GM19023 (cell line): ENCODE measurements at regions not wholly inside any gene's neighbourhood (a gene's known extent, or its start where the extent isn't known, plus 50 kb on each side); places are given as distances from the start of the nearest gene placed in this dataset.

Experiments used
- ATAC-seq: cut with Tn5 transposase; IDR thresholded peaks from one replicate; pipeline ENCODE4 v1.9.1; 2021; ENCODE audit warnings: mild to moderate bottlenecking, moderate library complexity; ENCODE audit not compliant: unreplicated experiment

GRCh38 chr13:108006619-108007018, 208.7 kb downstream of the LIG4 start:
- ATAC-seq = no peak

DNA sequence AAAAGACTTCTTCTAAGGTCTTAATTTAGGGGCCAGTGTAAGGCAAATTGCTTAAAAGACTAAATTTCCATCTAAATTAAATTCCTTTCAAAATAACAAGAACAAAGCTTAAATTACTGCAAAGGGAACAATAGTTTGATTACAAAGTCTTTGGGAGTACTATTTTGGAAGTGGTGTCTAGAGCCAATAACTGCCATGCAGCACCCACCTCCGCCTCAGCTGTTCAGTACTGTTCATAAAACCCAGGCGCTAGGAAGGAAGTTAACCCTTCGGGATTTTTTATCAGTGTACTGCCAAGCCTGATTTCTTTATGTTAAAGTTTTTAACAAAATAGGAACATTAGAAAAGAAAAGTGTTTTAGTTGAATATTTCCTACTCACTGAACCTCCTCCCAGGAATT, 210.1 kb downstream of the LIG4 start:
- ATAC-seq = no peak

DNA sequence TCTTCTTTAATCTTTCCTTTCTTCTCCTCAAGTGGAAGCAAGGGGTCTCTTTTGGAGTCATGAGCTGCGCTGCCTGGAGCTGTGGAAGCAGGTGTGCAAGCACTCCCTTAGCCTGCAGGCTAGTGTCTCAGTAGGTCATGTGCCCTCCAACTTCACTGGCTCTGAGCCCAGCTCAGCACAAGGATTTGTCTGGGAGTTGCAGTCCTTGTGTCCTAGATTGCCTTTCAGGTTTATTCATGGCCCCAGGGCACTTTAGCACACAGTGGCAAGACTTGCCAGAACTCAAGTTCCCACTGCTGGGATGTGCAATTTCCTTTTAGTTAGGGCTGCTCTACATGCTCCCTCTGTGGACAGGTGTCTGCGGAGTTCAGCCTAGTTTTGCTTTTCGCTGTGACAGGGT, 211.7 kb downstream of the LIG4 start:
- ATAC-seq = no peak

DNA sequence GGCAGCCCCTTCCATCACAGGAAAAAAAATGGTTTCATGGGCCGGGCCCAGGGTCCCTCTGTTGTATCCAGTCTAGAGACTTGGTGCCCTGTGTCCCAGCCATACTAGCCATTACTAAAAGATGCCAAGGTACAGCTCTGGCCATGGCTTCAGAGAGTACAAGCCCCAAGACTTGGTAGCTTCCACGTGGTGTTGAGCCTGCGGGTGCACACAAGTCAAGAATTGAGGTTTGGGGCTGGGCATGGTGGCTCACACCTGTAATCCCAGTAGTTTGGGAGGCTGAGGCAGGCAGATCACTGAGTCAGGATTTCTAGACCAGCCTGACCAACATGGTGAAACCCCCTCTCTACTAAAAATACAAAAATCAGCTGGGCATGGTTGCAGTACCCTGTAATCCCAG, 214.3 kb downstream of the LIG4 start:
- ATAC-seq = no peak

DNA sequence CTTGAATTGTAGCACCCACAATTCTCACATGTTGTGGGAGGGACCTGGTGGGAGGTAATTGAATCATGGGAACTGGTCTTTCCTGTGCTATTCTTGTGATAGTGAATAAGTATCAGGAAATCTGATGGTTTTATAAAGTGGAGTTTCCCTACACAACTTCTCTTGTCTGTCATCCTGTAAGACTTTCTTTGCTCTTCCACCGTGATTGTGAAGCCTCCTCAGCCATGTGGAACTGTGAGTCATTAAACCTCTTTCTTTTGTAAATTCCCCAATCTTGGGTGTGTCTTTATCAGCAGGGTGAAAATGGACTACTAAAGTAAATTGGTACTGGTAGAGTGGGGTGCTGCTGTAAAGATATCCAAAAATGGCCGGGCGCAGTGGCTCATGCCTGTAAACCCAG, 215.6 kb downstream of the LIG4 start:
- no peak for ATAC-seq

GRCh38 chr13:107994137-107994536, 221.2 kb downstream of the LIG4 start:
- ATAC-seq = no peak

- ATAC-seq = no peak
Measured at GRCh38 chr13:107993239-107993949, 221.9 kb downstream of the LIG4 start.

GRCh38 chr13:107992542-107992941, 222.8 kb downstream of the LIG4 start:
- ATAC-seq = no peak

- ATAC-seq = no peak
Measured at GRCh38 chr13:107977071-107977574, 238.2 kb downstream of the LIG4 start.

- ATAC-seq = no peak
Measured at GRCh38 chr13:107976628-107977027, 238.7 kb downstream of the LIG4 start.

DNA sequence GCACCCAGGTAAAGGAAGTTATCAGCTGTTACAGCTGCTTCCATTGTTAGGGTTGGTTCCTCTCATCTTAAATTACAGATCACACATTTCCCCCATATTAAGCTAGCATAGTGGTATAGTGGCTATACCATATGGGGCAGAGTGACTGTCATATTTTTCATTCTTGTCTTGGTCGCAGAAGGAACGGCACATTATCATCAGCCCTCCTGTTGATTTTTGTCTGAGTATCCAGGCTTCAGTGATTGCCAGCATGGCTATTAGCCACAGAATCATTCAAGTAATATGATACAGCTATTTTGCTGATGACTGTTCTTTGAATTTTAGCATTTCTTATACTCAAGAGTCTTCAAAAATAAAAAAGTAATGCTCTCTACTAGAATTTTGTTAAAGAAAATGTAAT, 240.9 kb downstream of the LIG4 start:
- no peak for ATAC-seq

DNA sequence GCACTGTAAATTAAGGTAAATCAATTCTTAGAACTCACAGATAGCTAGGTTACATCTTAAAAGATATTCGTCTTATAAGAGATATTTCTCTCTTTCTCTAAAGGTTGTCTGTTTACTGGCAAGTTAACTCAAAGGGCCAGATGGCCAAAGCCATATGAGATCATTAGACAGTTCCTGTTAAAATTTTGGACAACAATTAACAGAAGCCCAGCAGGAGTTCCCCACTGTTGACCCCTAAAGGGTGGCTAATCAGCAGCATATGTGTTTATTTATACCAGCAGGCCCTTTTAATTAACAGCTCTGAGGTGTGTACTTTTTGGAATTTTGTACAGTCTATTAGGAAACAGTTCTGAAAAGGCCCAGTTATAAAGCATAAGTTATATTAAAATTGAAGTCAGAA, 245.8 kb downstream of the LIG4 start:
- ATAC-seq = no peak

- no peak for ATAC-seq
Measured at GRCh38 chr13:107968470-107968869, 246.9 kb downstream of the LIG4 start.

DNA sequence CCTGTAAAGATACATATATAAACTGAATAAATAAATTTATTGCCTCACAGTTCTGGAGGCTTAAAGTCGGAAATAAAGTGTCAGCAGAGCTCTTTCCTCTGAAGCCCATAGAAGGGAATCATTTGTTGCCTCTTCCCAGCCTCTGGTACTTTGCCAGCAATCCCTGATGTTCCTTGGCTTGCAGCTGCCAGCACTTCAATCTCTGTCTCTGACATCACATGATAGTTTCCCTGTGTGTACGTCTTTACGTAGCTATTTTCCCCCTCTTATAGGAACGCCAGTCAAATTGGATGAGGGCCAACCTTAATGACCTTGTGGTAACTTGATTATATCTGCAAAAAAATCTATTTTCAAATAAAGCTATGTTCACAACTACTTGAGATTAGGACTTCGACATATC, 250.9 kb downstream of the LIG4 start:
- no peak for ATAC-seq

GRCh38 chr13:107961849-107962608, 253.3 kb downstream of the LIG4 start:
- ATAC-seq = no peak

DNA sequence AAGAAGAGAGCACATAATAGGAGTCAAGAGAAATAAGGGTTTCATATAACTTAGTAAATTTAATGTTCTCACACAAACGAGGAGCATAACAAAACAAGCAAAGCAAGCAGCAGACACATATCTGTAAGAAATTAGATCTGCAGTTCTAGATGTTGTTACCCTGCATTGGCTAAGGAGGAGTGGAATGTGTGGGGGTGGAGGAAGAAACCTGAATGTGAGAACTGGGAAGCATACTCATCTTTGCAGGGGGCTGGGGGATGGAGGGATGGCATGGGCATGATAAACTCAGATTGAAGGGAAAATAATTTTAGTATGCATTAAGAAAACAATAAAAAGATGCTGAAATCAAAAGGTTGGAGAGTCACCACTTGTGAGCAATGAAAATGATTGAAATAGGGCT, 255.0 kb downstream of the LIG4 start:
- ATAC-seq = no peak

- ATAC-seq = no peak
Measured at GRCh38 chr13:107956889-107957288, 258.4 kb downstream of the LIG4 start.

GRCh38 chr13:107942030-107942617, 273.2 kb downstream of the LIG4 start:
- no peak for ATAC-seq

DNA sequence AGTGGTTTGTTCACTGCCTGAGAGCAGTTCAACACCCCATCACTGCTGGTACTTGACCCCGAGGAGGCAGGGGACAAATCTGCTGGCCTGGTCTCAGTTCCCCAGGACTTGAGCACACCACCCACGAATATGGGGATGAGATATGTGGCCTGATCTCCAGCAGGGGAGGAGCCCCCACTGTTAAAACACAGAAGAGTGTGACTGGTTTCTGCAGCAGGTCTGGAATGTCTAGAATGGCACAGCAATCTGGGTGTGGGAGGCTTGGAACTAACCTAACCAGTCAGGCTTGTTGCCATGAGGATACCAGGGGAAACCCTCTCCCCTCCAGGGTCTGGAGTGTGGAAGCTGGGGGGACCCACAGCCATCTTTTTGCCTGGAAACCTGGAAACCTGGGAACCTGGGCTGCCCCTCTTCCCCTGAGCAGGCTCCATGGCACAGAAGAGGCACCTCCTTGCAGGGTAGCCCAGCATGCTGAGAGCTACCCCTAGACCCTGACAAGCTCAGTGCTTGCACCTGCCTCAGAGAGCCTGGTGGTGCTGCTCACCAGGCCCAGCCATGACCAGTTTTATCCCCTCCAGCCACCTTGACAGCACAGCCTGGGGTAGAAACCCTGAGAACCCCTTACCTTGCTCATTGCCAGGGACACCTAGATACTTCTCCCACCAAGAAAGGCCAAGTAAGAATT, 273.8 kb downstream of the LIG4 start:
- no peak for ATAC-seq

GRCh38 chr13:107937848-107938247, 277.5 kb downstream of the LIG4 start:
- ATAC-seq = no peak

- no peak for ATAC-seq
Measured at GRCh38 chr13:107931056-107931455, 284.3 kb downstream of the LIG4 start.
